ENCODE measurements at regions not wholly inside any gene's neighbourhood (a gene's known extent, or its start where the extent isn't known, plus 50 kb on each side); places are given as distances from the start of the nearest gene placed in this dataset.

GRCh38 chr22:48253573-48253972 is 1491.1 kb downstream of the TBC1D22A start:
- no peak overlapping the region for H3K4me3 ChIP-seq (ENCODE audit: low read depth, low read length)
- TF ChIP-seq CTCF (IDR thresholded peaks at IDR 0.05; ENCODE audit: control insufficient read depth, extremely low read depth, insufficient read depth): 0 out of 2 replicates have a peak, but pooled peaks have one; percentile 13
- no peak for DNase-seq (ENCODE audit: low read depth)

GRCh38 chr22:48253136-48253535 is 1490.7 kb downstream of the TBC1D22A start:
- H3K4me3 ChIP-seq (ENCODE audit: low read depth, low read length): no peak overlapping the region
- TF ChIP-seq CTCF (IDR thresholded peaks at IDR 0.05; ENCODE audit: control insufficient read depth, extremely low read depth, insufficient read depth): no peak
- no peak for DNase-seq (ENCODE audit: low read depth)

- no peak for TF ChIP-seq CTCF (IDR thresholded peaks at IDR 0.05; ENCODE audit: control insufficient read depth, extremely low read depth, insufficient read depth)
- no peak for DNase-seq (ENCODE audit: low read depth)
- H3K4me3 ChIP-seq (ENCODE audit: low read depth, low read length): no peak overlapping the region
Observed at GRCh38 chr22:48251629-48252028, 1489.2 kb downstream of the TBC1D22A start.

GRCh38 chr22:48250937-48251530 is 1488.6 kb downstream of the TBC1D22A start:
- DNase-seq (ENCODE audit: low read depth): no peak
- no peak overlapping the region for H3K4me3 ChIP-seq (ENCODE audit: low read depth, low read length)
- TF ChIP-seq CTCF (IDR thresholded peaks at IDR 0.05; ENCODE audit: control insufficient read depth, extremely low read depth, insufficient read depth): no peak

- no peak overlapping the region for H3K4me3 ChIP-seq (ENCODE audit: low read depth, low read length)
- DNase-seq (ENCODE audit: low read depth): no peak
- TF ChIP-seq CTCF (IDR thresholded peaks at IDR 0.05; ENCODE audit: control insufficient read depth, extremely low read depth, insufficient read depth): no peak
Observed at GRCh38 chr22:48250286-48250895, 1487.9 kb downstream of the TBC1D22A start.

GRCh38 chr22:48249713-48250268 is 1487.3 kb downstream of the TBC1D22A start:
- DNase-seq (ENCODE audit: low read depth): no peak
- TF ChIP-seq CTCF (IDR thresholded peaks at IDR 0.05; ENCODE audit: control insufficient read depth, extremely low read depth, insufficient read depth): no peak
- H3K4me3 ChIP-seq (ENCODE audit: low read depth, low read length): no peak overlapping the region
